Ascending aorta (tissue), 2 donors: ENCODE measurements at regions not wholly inside any gene's neighbourhood (a gene's known extent, or its start where the extent isn't known, plus 50 kb on each side); places are given as distances from the start of the nearest gene placed in this dataset.

Experiments
- DNase-seq, 2 donors: peaks; one replicate each; pipeline ENCODE4 v3.0.0-alpha.2; 2019; ENCODE audit warnings: low spot score in 2 of 2
- H3K27ac ChIP-seq, 2 donors: fragments of 200-600 bp; sonication (generic); one replicate each; pipeline ENCODE4 v1.5.1; 2016 to 2017; ENCODE audit warnings: mild to moderate bottlenecking in 1 of 2
- H3K27me3 ChIP-seq: fragments of 200-600 bp; sonication (generic); one replicate; pipeline ENCODE4 v1.5.1; 2017
- H3K36me3 ChIP-seq, 2 donors: fragments of 200-600 bp; sonication (generic); one replicate each; pipeline ENCODE4 v1.5.1; 2016
- H3K4me1 ChIP-seq, 2 donors: fragments of 200-600 bp; sonication (generic); one replicate each; pipeline ENCODE4 v1.5.1; 2016 to 2017; ENCODE audit warnings: mild to moderate bottlenecking in 1 of 2
- H3K4me3 ChIP-seq, 2 donors: fragments of 200-600 bp; sonication (generic); one replicate each; pipeline ENCODE4 v1.5.1; 2016 to 2017; ENCODE audit warnings: mild to moderate bottlenecking in 1 of 2
- H3K9me3 ChIP-seq, 2 donors: fragments of 200-600 bp; sonication (generic); one replicate each; pipeline ENCODE4 v1.5.1; 2016
- intact Hi-C: fragments of 100-400 bp; cut with DNase I; formaldehyde crosslinking; loops from one replicate; pipeline ENCODE4 v1.15.1; 2023
- TF ChIP-seq, protein P1 (sequence below), 3 experiments: fragments of 200-600 bp in 2 of 3; fragments of 450-650 bp in 1 of 3; sonication (generic) in 2 of 3; IDR thresholded peaks; one replicate each; pipeline ENCODE4 v1.5.1; 2016 to 2019; ENCODE audit warnings: antibody characterized with exemption in 3 of 3, mild to moderate bottlenecking in 1 of 3, moderate library complexity in 1 of 3

DNA sequence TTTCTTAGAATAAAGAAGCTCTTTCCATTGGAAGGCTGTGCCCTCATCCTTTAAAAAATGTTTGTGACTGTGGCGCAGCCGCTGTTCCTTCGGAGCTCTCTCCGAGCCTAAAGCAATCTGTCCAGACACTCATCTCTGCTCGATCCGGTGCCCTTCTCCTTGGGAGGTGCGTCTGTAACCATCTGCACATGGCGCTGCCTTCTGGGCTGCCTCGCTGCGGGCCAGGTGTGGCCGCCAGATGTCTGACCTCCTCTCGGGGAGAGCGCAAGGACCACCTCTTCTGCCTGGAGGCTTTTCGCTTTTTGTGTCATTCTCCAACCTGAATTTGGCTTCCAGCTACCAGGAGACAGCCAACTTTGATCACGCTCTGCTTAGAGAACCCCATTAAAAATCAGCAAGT is 153.4 kb upstream of the PTCH1 start:
- Histone ChIP-seq H3K36me3 (no peaks in the 10 kb centered on the region), H3K9me3 (no peaks in the 10 kb centered on the region), H3K27ac (no peak overlapping the region), H3K27me3 (no peaks in the 10 kb centered on the region), H3K4me1 (peaks cover 0 to 5% of the 10 kb centered on the region in 2 donors), H3K4me3 (no peak overlapping the region)
- DNase-seq: no peak
- TF ChIP-seq, protein P1, sequence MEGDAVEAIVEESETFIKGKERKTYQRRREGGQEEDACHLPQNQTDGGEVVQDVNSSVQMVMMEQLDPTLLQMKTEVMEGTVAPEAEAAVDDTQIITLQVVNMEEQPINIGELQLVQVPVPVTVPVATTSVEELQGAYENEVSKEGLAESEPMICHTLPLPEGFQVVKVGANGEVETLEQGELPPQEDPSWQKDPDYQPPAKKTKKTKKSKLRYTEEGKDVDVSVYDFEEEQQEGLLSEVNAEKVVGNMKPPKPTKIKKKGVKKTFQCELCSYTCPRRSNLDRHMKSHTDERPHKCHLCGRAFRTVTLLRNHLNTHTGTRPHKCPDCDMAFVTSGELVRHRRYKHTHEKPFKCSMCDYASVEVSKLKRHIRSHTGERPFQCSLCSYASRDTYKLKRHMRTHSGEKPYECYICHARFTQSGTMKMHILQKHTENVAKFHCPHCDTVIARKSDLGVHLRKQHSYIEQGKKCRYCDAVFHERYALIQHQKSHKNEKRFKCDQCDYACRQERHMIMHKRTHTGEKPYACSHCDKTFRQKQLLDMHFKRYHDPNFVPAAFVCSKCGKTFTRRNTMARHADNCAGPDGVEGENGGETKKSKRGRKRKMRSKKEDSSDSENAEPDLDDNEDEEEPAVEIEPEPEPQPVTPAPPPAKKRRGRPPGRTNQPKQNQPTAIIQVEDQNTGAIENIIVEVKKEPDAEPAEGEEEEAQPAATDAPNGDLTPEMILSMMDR (IDR thresholded peaks at IDR 0.05): no peak
- intact Hi-C loops: no loop called here

DNA sequence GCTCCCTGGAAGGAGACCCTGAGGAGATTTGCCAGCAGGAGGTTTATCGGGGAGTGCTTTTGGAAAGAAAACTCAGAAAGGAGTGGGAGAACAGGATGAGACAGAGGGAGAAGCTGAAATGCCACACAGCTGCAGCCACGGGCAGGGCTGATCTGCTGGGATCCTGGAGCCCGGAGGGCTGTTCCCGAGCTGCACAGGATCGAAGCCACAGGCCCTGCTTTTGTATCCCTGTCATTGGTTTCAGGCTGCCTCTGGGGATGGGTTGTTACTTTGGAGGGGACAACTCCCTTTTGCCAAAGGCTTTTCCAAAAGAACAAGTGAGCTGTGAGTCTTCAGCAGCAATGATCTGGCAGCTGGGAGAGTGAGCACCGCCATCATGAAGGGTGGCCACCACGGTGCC is 152.5 kb upstream of the PTCH1 start:
- Histone ChIP-seq H3K27me3 (no peaks in the 10 kb centered on the region), H3K4me1 (peaks cover 0 to 4% of the 10 kb centered on the region in 2 donors), H3K36me3 (no peaks in the 10 kb centered on the region), H3K4me3 (no peak overlapping the region), H3K27ac (no peak overlapping the region), H3K9me3 (no peaks in the 10 kb centered on the region)
- DNase-seq: no peak
- intact Hi-C loops: no loop called here
- TF ChIP-seq, protein P1 (IDR thresholded peaks at IDR 0.05): no peak

DNA sequence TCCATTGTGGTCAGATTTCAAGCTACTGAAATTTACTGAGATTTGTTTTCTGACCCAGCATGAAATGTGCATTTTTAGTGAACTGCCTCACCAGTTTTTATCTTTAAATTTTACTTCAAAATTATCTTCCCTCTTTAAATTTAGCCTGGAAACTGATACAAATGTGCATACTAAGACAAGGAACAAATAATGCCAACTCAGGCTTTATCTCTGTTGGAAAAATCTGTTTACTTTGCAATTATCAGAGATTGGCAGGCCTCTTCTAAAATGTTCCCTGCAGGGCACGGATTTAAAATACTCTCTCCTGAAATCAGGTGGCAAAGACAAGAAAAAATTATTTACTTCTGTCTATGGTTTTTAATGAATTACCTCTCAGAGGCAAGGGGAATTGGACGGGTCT is 151.0 kb upstream of the PTCH1 start:
- Histone ChIP-seq H3K9me3 (no peaks in the 10 kb centered on the region), H3K36me3 (no peaks in the 10 kb centered on the region), H3K4me1 (no peaks in the 10 kb centered on the region), H3K27ac (no peak overlapping the region), H3K4me3 (no peak overlapping the region), H3K27me3 (no peaks in the 10 kb centered on the region)
- TF ChIP-seq, protein P1 (IDR thresholded peaks at IDR 0.05): no peak
- intact Hi-C loops: no loop called here
- no peak for DNase-seq

DNA sequence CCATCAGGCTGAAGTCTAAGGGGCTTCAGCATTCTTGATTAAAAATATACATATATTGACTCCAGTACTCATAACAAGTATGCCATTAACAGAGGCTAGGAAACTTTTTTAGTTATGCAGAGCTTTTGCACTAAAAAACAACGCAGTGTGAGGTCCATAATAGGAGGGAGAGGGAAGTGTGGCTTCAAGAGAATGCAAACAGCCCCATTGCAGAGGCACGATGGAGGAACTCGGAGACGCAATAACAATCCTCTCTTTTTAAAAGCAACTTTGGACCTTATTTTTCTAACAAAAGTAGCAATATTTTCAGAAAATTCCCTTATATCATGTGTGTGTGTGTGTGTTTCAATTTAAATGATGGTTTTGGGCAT is 150.0 kb upstream of the PTCH1 start:
- no peaks in the 10 kb centered on the region for H3K36me3 ChIP-seq
- no peaks in the 10 kb centered on the region for H3K4me1 ChIP-seq
- no peaks in the 10 kb centered on the region for H3K9me3 ChIP-seq
- intact Hi-C loops: no loop called here
- no peak overlapping the region for H3K27ac ChIP-seq
- H3K27me3 ChIP-seq: no peaks in the 10 kb centered on the region
- no peak overlapping the region for H3K4me3 ChIP-seq
- DNase-seq: no peak
- TF ChIP-seq, protein P1 (IDR thresholded peaks at IDR 0.05): no peak

DNA sequence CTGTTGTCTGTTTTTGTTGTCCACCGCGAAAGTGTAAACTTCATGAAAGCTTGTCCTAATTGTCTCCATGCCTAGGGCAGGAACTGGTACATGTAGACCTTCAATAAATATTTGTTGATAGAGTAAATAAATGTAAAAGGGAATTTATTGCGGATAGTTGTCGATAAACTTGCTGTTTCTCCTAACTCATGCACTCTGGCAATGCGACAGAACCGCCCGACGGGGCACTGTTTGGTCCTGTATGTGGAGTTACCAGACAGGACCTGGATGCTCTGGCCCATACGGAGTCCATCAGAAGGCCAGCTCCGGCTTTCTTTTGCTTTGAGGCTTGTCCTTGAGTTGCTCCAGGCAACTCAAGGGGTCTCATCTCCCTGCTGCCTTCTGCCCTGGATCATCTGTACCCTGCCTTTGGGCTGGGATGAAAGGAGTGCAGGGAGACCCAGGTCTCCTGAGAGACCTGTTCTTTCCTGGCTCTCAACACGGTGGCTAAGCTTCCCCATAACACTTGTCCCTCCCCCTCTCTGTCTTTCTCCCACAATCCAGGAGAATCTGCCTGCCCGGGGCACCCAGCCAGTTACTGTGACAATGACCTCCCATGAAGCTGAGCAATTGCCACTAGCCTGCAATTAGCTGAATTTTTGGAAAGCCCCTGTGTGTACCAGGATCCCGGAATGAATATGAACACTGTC is 149.5 kb upstream of the PTCH1 start:
- intact Hi-C loops: no loop called here
- Histone ChIP-seq H3K36me3 (no peaks in the 10 kb centered on the region), H3K27ac (no peak overlapping the region), H3K27me3 (no peaks in the 10 kb centered on the region), H3K9me3 (no peaks in the 10 kb centered on the region), H3K4me3 (no peak overlapping the region), H3K4me1 (no peaks in the 10 kb centered on the region)
- TF ChIP-seq, protein P1 (IDR thresholded peaks at IDR 0.05): no peak
- no peak for DNase-seq

DNA sequence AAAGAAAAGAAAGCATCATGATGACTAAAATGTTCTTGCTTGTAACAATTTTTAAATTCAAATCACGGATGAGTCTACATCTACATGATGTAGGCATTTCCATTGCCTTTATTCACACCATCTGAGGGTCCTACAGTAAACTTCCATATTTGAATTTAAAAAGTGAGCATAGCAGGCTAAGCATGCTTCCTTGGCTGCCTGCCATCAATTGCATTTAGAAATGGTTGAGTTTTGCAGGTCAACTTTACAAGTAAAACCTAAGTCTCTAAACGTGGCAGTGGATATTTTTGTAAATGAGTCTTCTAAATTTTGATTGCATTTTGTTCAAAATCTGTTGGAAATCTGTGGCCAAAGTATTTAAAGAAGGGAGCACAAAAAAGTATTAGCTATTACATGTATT is 136.5 kb upstream of the PTCH1 start:
- Histone ChIP-seq H3K4me1 (no peaks in the 10 kb centered on the region), H3K27ac (no peak overlapping the region), H3K4me3 (no peak overlapping the region), H3K36me3 (no peaks in the 10 kb centered on the region), H3K27me3 (no peaks in the 10 kb centered on the region), H3K9me3 (no peaks in the 10 kb centered on the region)
- TF ChIP-seq, protein P1 (IDR thresholded peaks at IDR 0.05): no peak
- no peak for DNase-seq
- intact Hi-C loops: no loop called here
